Esophagus muscularis mucosa (tissue), 4 donors: ENCODE measurements at regions not wholly inside any gene's neighbourhood (a gene's known extent, or its start where the extent isn't known, plus 50 kb on each side); places are given as distances from the start of the nearest gene placed in this dataset.

ENCODE experiments used
- EP300 ChIP-seq: sonication (generic); formaldehyde crosslinking; IDR thresholded peaks from one replicate; pipeline ENCODE4 v1.6.1; 2017; ENCODE audit warnings: antibody characterized with exemption
- POLR2A ChIP-seq: fragments of 450-650 bp; IDR thresholded peaks from one replicate; pipeline ENCODE4 v1.6.1; 2017; ENCODE audit warnings: antibody characterized with exemption, moderate library complexity, mild to moderate bottlenecking, low read depth
- POLR2AphosphoS5 ChIP-seq, 2 donors: sonication (generic); formaldehyde crosslinking; IDR thresholded peaks; one replicate each; pipeline ENCODE4 v1.6.1; 2017; ENCODE audit warnings: antibody characterized with exemption in 2 of 2
- TF ChIP-seq, protein P1 (sequence below), 3 experiments: fragments of 200-600 bp in 2 of 3; fragments of 450-650 bp in 1 of 3; sonication (generic) in 2 of 3; IDR thresholded peaks; one replicate each; pipeline ENCODE4 v1.5.1; 2017 to 2019; ENCODE audit warnings: antibody characterized with exemption in 3 of 3, mild to moderate bottlenecking in 2 of 3, moderate library complexity in 1 of 3

DNA sequence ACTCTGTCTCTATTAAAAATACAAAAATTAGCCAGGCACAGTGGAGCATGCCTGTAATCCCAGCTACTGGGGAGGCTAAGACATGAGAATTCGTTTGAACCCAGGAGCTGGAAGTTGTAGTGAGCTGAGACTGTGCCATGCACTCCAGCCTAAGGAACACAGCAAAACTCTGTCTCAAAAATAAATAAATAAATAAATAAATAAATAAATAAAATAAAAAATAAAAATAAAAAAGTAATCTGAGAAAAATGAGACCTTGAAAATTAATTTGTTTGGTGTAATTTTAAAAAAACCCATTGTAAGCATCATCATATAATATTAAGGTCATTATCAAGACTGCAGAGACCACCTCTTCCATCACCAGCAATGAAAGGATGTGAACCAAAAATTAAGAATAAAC lies 997.1 kb downstream of the CDH18 start:
- TF ChIP-seq, protein P1, sequence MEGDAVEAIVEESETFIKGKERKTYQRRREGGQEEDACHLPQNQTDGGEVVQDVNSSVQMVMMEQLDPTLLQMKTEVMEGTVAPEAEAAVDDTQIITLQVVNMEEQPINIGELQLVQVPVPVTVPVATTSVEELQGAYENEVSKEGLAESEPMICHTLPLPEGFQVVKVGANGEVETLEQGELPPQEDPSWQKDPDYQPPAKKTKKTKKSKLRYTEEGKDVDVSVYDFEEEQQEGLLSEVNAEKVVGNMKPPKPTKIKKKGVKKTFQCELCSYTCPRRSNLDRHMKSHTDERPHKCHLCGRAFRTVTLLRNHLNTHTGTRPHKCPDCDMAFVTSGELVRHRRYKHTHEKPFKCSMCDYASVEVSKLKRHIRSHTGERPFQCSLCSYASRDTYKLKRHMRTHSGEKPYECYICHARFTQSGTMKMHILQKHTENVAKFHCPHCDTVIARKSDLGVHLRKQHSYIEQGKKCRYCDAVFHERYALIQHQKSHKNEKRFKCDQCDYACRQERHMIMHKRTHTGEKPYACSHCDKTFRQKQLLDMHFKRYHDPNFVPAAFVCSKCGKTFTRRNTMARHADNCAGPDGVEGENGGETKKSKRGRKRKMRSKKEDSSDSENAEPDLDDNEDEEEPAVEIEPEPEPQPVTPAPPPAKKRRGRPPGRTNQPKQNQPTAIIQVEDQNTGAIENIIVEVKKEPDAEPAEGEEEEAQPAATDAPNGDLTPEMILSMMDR (IDR thresholded peaks at IDR 0.05) = no peak
- TF ChIP-seq POLR2A = no peak
- TF ChIP-seq EP300 = no peak
- TF ChIP-seq POLR2AphosphoS5 (IDR thresholded peaks at IDR 0.05) = no peak
